PC-3 (cell line): ENCODE measurements at regions not wholly inside any gene's neighbourhood (a gene's known extent, or its start where the extent isn't known, plus 50 kb on each side); places are given as distances from the start of the nearest gene placed in this dataset.

Experiments
- CTCF ChIP-seq: fragments of 300-600 bp; sonication (generic); conservative IDR thresholded peaks from 2 replicates; pipeline ENCODE4 v1.5.1; 2017; ENCODE audit warnings: antibody characterized with exemption, low read depth, mild to moderate bottlenecking, low read length
- EZH2 ChIP-seq: fragments of 300-600 bp; sonication (generic); IDR thresholded peaks from one replicate; pipeline ENCODE4 v1.6.1; 2017; ENCODE audit warnings: antibody characterized with exemption, mild to moderate bottlenecking, low read length; ENCODE audit not compliant: unreplicated experiment

- TF ChIP-seq EZH2: no peak
- TF ChIP-seq CTCF: no peak
Observed at GRCh38 chr2:226611196-226611943, 188.2 kb downstream of the IRS1 start.
